Nephron (organoid): ENCODE measurements at regions not wholly inside any gene's neighbourhood (a gene's known extent, or its start where the extent isn't known, plus 50 kb on each side); places are given as distances from the start of the nearest gene placed in this dataset.

ENCODE experiments used
- H3K27ac Mint-ChIP-seq, 3 experiments: 2 replicates each; pipeline ENCODE4 v1.8.0; 2020; ENCODE audit warnings: mixed read lengths in 3 of 3, mild to moderate bottlenecking in 2 of 3, moderate library complexity in 1 of 3
- H3K27me3 Mint-ChIP-seq: 2 replicates; pipeline ENCODE4 v1.8.0; 2021; ENCODE audit warnings: low read depth, mild to moderate bottlenecking, moderate library complexity, mixed read lengths
- H3K36me3 Mint-ChIP-seq: 2 replicates; pipeline ENCODE4 v1.8.0; 2020; ENCODE audit warnings: low read depth, mixed read lengths
- H3K4me1 Mint-ChIP-seq: 2 replicates; pipeline ENCODE4 v1.8.0; 2020; ENCODE audit warnings: mixed read lengths
- H3K4me3 Mint-ChIP-seq, 3 experiments: 2 replicates each; pipeline ENCODE4 v1.8.0; 2020; ENCODE audit warnings: mild to moderate bottlenecking in 3 of 3, mixed read lengths in 3 of 3, moderate library complexity in 2 of 3
- H3K9me3 Mint-ChIP-seq: 2 replicates; pipeline ENCODE4 v1.8.0; 2020; ENCODE audit warnings: mixed read lengths
- TF ChIP-seq, protein P1 (sequence below), 3 experiments: fragments of 200-600 bp; sonication (generic); IDR thresholded peaks; one replicate each; pipeline ENCODE4 v1.5.0; 2021; ENCODE audit warnings: antibody characterized with exemption in 3 of 3; ENCODE audit not compliant: unreplicated experiment in 3 of 3

GRCh38 chr6:22184371-22184770, 112.5 kb downstream of the PRL start:
- no peaks in the 10 kb centered on the region for H3K4me1 Mint-ChIP-seq

GRCh38 chr6:22189946-22190345, 106.9 kb downstream of the PRL start:
- peak overlapping the region in 2 of 3 experiments; percentile 7 to 63 for H3K27ac Mint-ChIP-seq
- TF ChIP-seq, protein P1, sequence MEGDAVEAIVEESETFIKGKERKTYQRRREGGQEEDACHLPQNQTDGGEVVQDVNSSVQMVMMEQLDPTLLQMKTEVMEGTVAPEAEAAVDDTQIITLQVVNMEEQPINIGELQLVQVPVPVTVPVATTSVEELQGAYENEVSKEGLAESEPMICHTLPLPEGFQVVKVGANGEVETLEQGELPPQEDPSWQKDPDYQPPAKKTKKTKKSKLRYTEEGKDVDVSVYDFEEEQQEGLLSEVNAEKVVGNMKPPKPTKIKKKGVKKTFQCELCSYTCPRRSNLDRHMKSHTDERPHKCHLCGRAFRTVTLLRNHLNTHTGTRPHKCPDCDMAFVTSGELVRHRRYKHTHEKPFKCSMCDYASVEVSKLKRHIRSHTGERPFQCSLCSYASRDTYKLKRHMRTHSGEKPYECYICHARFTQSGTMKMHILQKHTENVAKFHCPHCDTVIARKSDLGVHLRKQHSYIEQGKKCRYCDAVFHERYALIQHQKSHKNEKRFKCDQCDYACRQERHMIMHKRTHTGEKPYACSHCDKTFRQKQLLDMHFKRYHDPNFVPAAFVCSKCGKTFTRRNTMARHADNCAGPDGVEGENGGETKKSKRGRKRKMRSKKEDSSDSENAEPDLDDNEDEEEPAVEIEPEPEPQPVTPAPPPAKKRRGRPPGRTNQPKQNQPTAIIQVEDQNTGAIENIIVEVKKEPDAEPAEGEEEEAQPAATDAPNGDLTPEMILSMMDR (IDR thresholded peaks at IDR 0.05; ENCODE audit: unreplicated experiment in 3 of 3): no peak
- peaks cover 7% of the 10 kb centered on the region for H3K9me3 Mint-ChIP-seq
- H3K4me1 Mint-ChIP-seq: peaks cover 9% of the 10 kb centered on the region
- H3K4me3 Mint-ChIP-seq: no peak overlapping the region
- peaks cover 55% of the 10 kb centered on the region for H3K36me3 Mint-ChIP-seq
- no peaks in the 10 kb centered on the region for H3K27me3 Mint-ChIP-seq

More at GRCh38 chr6:22184371-22184770, 112.5 kb downstream of the PRL start:
- no peaks in the 10 kb centered on the region for H3K27me3 Mint-ChIP-seq
- no peak overlapping the region for H3K4me3 Mint-ChIP-seq
- TF ChIP-seq, protein P1 (IDR thresholded peaks at IDR 0.05; ENCODE audit: unreplicated experiment in 3 of 3): no peak
- H3K9me3 Mint-ChIP-seq: peaks cover 48% of the 10 kb centered on the region
- H3K36me3 Mint-ChIP-seq: peaks cover 66% of the 10 kb centered on the region
- no peak overlapping the region for H3K27ac Mint-ChIP-seq

- H3K9me3 Mint-ChIP-seq: no peaks in the 10 kb centered on the region
- H3K27me3 Mint-ChIP-seq: no peaks in the 10 kb centered on the region
- H3K27ac Mint-ChIP-seq: peak overlapping the region in 1 of 3 experiments; percentile 31
- H3K4me1 Mint-ChIP-seq: peaks cover 13% of the 10 kb centered on the region
- peaks cover 65% of the 10 kb centered on the region for H3K36me3 Mint-ChIP-seq
- no peak overlapping the region for H3K4me3 Mint-ChIP-seq
- TF ChIP-seq, protein P1 (IDR thresholded peaks at IDR 0.05; ENCODE audit: unreplicated experiment in 3 of 3): no peak
These were observed 102.5 kb downstream of the PRL start for GRCh38 chr6:22194188-22194921.

- H3K36me3 Mint-ChIP-seq: peaks cover 35% of the 10 kb centered on the region
- TF ChIP-seq, protein P1 (IDR thresholded peaks at IDR 0.05; ENCODE audit: unreplicated experiment in 3 of 3): no peak
- no peaks in the 10 kb centered on the region for H3K27me3 Mint-ChIP-seq
- peak overlapping the region; percentile 75 to 93 (median 86) for H3K27ac Mint-ChIP-seq
- H3K9me3 Mint-ChIP-seq: no peaks in the 10 kb centered on the region
- peaks cover 23% of the 10 kb centered on the region for H3K4me1 Mint-ChIP-seq
- H3K4me3 Mint-ChIP-seq: no peak overlapping the region
These were observed 97.1 kb downstream of the PRL start for GRCh38 chr6:22199771-22200170.

DNA sequence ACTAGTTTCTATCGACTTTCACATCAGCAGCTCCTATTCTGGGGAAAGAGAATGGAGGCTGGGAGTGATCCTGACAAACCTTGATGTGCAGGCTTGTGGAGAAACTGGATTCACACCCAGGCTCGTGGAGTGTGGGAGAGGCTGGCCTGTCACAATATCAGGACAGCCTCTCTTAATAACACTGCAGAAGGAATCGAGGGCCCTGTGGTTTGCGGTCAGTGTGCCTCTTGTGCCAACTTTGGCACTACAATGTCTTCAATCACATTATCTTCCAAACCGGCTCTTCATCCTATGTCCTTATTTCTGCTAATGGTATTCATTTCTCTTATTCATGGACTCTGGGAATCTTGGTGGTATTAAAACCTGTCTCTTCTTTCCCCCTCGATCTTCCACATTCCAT, 92.7 kb downstream of the PRL start:
- H3K9me3 Mint-ChIP-seq: no peaks in the 10 kb centered on the region
- TF ChIP-seq, protein P1 (IDR thresholded peaks at IDR 0.05; ENCODE audit: unreplicated experiment in 3 of 3): no peak
- peaks cover 33% of the 10 kb centered on the region for H3K4me1 Mint-ChIP-seq
- peaks cover 21% of the 10 kb centered on the region for H3K36me3 Mint-ChIP-seq
- no peak overlapping the region for H3K27ac Mint-ChIP-seq
- no peak overlapping the region for H3K4me3 Mint-ChIP-seq
- no peaks in the 10 kb centered on the region for H3K27me3 Mint-ChIP-seq

GRCh38 chr6:22205266-22205665, 91.6 kb downstream of the PRL start:
- no peak overlapping the region for H3K4me3 Mint-ChIP-seq
- TF ChIP-seq, protein P1 (IDR thresholded peaks at IDR 0.05; ENCODE audit: unreplicated experiment in 3 of 3): no peak
- H3K27ac Mint-ChIP-seq: no peak overlapping the region
- peaks cover 22% of the 10 kb centered on the region for H3K4me1 Mint-ChIP-seq
- no peaks in the 10 kb centered on the region for H3K27me3 Mint-ChIP-seq
- H3K9me3 Mint-ChIP-seq: no peaks in the 10 kb centered on the region
- peaks cover 14% of the 10 kb centered on the region for H3K36me3 Mint-ChIP-seq
